Endothelial cell of umbilical vein (primary cell): ENCODE measurements at regions not wholly inside any gene's neighbourhood (a gene's known extent, or its start where the extent isn't known, plus 50 kb on each side); places are given as distances from the start of the nearest gene placed in this dataset.

Source experiments
- POLR2A ChIP-seq: IDR thresholded peaks from 2 replicates; pipeline ENCODE4 v1.6.1; 2012; ENCODE audit warnings: low read depth, mild to moderate bottlenecking, control low read depth, low read length
- POLR2AphosphoS5 ChIP-seq: IDR thresholded peaks from 2 replicates; pipeline ENCODE4 v1.6.1; 2012; ENCODE audit warnings: low read depth, mild to moderate bottlenecking, control low read depth, low read length, moderate library complexity; ENCODE audit not compliant: insufficient read depth
- TF ChIP-seq, protein P1 (sequence below), 2 donors: IDR thresholded peaks; 1 replicate in 1 of 2; 2 replicates in 1 of 2; pipeline ENCODE4 v1.5.1; 2011; ENCODE audit warnings: low read length in 2 of 2, mild to moderate bottlenecking in 2 of 2, moderate library complexity in 2 of 2, control low read depth in 1 of 2, inconsistent platforms in 1 of 2, low read depth in 1 of 2; ENCODE audit not compliant: insufficient read depth in 1 of 2; ENCODE audit errors: extremely low read depth in 1 of 2

DNA sequence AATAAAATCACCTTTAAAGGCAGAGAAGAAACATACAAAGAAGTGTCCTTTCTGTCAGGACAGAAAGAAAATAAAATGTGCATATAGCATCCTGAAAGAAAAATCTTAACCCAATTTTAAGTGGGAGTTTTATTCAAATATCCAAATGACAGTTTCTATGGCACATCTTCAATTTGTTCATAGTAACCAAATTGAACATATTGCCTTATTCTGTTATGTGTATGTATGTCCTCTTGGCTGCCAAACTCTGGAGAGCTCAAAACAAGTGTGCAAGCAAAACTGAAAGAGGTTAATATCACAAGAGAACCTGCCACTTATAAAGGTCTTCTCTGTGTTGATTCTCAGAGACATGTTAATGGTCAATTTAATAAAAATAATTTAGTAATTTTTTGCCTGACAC is 334.7 kb downstream of the BCKDHB start:
- TF ChIP-seq POLR2A (no peak), POLR2AphosphoS5 (no peak)
- TF ChIP-seq, protein P1, sequence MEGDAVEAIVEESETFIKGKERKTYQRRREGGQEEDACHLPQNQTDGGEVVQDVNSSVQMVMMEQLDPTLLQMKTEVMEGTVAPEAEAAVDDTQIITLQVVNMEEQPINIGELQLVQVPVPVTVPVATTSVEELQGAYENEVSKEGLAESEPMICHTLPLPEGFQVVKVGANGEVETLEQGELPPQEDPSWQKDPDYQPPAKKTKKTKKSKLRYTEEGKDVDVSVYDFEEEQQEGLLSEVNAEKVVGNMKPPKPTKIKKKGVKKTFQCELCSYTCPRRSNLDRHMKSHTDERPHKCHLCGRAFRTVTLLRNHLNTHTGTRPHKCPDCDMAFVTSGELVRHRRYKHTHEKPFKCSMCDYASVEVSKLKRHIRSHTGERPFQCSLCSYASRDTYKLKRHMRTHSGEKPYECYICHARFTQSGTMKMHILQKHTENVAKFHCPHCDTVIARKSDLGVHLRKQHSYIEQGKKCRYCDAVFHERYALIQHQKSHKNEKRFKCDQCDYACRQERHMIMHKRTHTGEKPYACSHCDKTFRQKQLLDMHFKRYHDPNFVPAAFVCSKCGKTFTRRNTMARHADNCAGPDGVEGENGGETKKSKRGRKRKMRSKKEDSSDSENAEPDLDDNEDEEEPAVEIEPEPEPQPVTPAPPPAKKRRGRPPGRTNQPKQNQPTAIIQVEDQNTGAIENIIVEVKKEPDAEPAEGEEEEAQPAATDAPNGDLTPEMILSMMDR (IDR thresholded peaks at IDR 0.05; ENCODE audit: extremely low read depth in 1 of 2, insufficient read depth in 1 of 2, low read depth in 1 of 2, low read length in 2 of 2): no peak
